Nephron progenitor cell (in vitro differentiated cells): ENCODE measurements at regions not wholly inside any gene's neighbourhood (a gene's known extent, or its start where the extent isn't known, plus 50 kb on each side); places are given as distances from the start of the nearest gene placed in this dataset.

ENCODE experiments used
- DNase-seq: peaks from one replicate; pipeline ENCODE4 v3.0.0; 2021
- H3K27ac Mint-ChIP-seq: 2 replicates; pipeline ENCODE4 v1.8.0; 2021; ENCODE audit warnings: mild to moderate bottlenecking, moderate library complexity, mixed read lengths
- H3K27me3 Mint-ChIP-seq: 2 replicates; pipeline ENCODE4 v1.8.0; 2021; ENCODE audit warnings: mild to moderate bottlenecking, low read depth, mixed read lengths; ENCODE audit not compliant: poor library complexity
- H3K36me3 Mint-ChIP-seq: 2 replicates; pipeline ENCODE4 v1.8.0; 2021; ENCODE audit warnings: low read depth, mixed read lengths
- H3K4me1 Mint-ChIP-seq: 2 replicates; pipeline ENCODE4 v1.8.0; 2021; ENCODE audit warnings: mixed read lengths
- H3K4me3 Mint-ChIP-seq: 2 replicates; pipeline ENCODE4 v1.8.0; 2021; ENCODE audit warnings: mild to moderate bottlenecking, moderate library complexity, mixed read lengths
- H3K9me3 Mint-ChIP-seq: 2 replicates; pipeline ENCODE4 v1.8.0; 2021; ENCODE audit warnings: mild to moderate bottlenecking, moderate library complexity, mixed read lengths
- TF ChIP-seq, protein P1 (sequence below): fragments of 200-600 bp; sonication (generic); IDR thresholded peaks from 2 replicates; pipeline ENCODE4 v1.5.0; 2021; ENCODE audit warnings: antibody characterized with exemption

DNA sequence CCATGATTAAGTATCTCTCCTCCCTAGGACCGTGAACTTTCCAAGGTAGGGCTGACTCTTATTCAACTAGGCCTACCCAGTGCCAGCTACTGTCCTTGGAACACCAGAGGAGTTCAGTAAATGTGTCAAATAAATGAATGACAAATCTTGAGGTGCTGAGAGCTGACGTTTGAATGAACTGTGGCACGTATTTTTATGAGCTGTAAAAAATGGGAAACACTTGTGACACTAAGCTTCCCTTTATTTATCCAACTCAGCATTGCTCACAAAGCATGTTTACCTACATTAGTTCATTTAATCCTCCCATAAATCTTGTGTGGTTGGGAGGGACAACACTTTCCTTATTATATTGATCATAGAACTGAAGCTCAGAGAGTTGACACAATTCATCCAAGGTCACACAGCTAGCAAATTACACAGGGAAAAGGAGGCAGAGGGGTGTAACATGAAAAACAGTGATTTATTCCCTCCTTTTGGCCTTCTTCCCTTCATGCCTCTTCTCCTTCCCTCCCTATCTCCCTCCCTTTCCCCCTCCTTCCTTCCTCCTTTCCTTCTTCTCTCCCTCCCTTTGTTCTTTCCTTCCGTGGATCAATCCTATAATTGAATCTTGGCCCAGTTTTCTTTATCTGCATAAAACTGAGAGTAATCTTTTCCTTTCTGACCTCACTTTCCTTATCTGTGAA is 412.6 kb downstream of the DMRT2 start:
- no peak overlapping the region for H3K27ac Mint-ChIP-seq
- H3K27me3 Mint-ChIP-seq = peaks cover 4% of the 10 kb centered on the region
- peaks cover 50% of the 10 kb centered on the region for H3K9me3 Mint-ChIP-seq
- H3K4me3 Mint-ChIP-seq = no peak overlapping the region
- DNase-seq = no peak
- H3K36me3 Mint-ChIP-seq = no peaks in the 10 kb centered on the region
- TF ChIP-seq, protein P1, sequence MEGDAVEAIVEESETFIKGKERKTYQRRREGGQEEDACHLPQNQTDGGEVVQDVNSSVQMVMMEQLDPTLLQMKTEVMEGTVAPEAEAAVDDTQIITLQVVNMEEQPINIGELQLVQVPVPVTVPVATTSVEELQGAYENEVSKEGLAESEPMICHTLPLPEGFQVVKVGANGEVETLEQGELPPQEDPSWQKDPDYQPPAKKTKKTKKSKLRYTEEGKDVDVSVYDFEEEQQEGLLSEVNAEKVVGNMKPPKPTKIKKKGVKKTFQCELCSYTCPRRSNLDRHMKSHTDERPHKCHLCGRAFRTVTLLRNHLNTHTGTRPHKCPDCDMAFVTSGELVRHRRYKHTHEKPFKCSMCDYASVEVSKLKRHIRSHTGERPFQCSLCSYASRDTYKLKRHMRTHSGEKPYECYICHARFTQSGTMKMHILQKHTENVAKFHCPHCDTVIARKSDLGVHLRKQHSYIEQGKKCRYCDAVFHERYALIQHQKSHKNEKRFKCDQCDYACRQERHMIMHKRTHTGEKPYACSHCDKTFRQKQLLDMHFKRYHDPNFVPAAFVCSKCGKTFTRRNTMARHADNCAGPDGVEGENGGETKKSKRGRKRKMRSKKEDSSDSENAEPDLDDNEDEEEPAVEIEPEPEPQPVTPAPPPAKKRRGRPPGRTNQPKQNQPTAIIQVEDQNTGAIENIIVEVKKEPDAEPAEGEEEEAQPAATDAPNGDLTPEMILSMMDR = no peak
- peaks cover 24% of the 10 kb centered on the region for H3K4me1 Mint-ChIP-seq

DNA sequence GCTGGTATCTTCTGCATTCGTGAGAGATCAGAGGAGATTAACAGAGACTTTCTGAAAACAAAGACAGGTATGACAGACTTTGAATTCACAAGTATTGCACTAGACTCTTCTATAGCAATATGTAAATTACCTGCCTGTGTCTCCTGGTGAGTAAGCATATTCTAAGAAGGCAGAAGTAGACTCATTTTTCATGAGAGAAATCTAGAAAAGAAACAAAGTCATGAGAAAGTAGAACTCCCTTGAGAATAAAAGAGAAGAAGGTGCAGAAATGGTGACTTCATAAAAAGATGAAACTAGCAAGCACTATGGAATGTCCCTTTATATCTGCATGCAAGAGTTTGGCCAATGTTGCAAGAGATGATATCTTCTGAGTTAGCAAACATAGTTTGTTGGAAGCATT is 419.8 kb downstream of the DMRT2 start:
- H3K9me3 Mint-ChIP-seq = peaks cover 44% of the 10 kb centered on the region
- no peak overlapping the region for H3K4me3 Mint-ChIP-seq
- no peaks in the 10 kb centered on the region for H3K36me3 Mint-ChIP-seq
- no peak overlapping the region for H3K27ac Mint-ChIP-seq
- DNase-seq = no peak
- peaks cover 11% of the 10 kb centered on the region for H3K27me3 Mint-ChIP-seq
- no peaks in the 10 kb centered on the region for H3K4me1 Mint-ChIP-seq
- TF ChIP-seq, protein P1 = no peak

DNA sequence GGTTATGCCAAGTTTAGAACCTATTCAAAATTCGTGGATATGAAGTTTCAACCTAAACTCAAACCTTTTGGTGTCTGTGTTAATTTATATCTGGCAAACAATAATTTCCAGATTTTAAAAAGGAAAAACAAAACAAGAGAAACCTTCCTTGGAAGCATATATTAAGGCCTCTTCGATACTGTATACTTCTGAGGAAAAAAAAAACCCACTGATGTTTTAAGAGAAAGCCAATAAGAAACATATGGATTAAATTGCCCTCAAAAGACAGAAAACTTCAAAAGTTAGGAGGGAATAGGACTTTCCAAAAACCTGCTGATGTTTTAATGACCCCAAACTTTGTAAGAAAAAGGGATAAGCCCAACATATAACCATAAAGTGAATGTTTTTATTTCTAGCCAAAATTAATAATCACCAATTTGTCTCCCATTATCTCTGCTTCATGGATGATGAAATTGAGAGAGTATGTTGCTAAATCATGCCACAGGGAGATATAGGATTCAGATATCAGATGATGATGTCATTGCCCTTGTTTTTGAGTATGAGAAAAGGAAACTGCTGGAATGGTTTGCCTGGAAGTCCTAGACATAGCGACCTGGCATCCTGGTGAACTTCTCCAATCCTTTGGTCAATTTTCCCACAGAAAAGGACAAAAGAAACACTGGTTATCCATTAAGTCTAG is 423.9 kb downstream of the DMRT2 start:
- H3K4me3 Mint-ChIP-seq = no peak overlapping the region
- H3K9me3 Mint-ChIP-seq = peaks cover 60% of the 10 kb centered on the region
- H3K27ac Mint-ChIP-seq = no peak overlapping the region
- H3K27me3 Mint-ChIP-seq = peaks cover 6% of the 10 kb centered on the region
- no peak for DNase-seq
- H3K4me1 Mint-ChIP-seq = no peaks in the 10 kb centered on the region
- peaks cover 4% of the 10 kb centered on the region for H3K36me3 Mint-ChIP-seq
- TF ChIP-seq, protein P1 = no peak

GRCh38 chr9:1474671-1475070 is 424.5 kb downstream of the DMRT2 start:
- DNase-seq = no peak
- Mint-ChIP-seq H3K4me1 (no peaks in the 10 kb centered on the region), H3K27me3 (peaks cover 6% of the 10 kb centered on the region), H3K27ac (no peak overlapping the region), H3K4me3 (no peak overlapping the region), H3K9me3 (peaks cover 57% of the 10 kb centered on the region), H3K36me3 (peaks cover 4% of the 10 kb centered on the region)
- TF ChIP-seq, protein P1 = no peak

DNA sequence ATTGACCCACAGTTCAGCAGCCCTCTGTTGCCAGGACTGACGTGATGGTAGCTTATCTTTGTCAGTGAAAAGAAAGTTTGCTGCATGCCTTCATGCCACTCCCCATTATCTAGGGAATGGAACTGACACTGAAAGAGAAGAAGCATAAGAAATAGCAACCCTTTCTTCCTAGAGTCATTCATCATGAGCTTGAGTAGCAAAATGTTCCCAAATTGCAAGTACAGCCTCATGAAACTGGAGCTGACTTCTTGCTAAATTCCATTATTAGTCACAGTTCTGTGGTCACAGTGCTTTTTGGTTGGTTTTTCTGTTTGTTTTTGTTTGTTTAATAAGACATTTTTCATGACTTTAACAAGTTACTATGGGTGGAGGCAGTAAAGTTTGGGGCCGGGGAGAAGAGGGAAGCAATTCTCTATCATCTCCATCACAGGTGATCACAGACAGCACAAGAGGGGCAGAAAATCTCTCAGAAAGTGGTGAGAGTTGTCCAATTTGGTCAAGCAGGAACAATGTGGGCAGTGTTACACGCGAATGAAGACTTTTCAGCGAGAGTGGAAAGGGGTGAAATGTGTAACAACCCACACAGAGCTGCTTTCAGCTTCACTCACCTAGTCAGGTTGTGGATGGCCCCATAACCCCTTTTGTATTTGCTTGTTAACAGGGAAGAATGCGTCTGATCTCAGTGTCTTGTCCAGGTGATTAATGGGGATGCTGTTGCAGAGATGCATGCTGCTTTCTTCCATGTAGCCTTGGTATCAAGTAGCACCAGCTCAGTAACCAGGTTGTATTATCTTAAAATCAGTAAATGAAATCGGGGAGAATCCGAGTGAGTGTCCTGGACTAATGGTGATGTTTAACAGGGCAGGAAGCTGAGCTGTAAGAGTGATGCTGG is 440.4 kb downstream of the DMRT2 start:
- H3K27ac Mint-ChIP-seq = no peak overlapping the region
- no peaks in the 10 kb centered on the region for H3K36me3 Mint-ChIP-seq
- DNase-seq = no peak
- H3K4me1 Mint-ChIP-seq = peaks cover 9% of the 10 kb centered on the region
- peaks cover 56% of the 10 kb centered on the region for H3K9me3 Mint-ChIP-seq
- H3K27me3 Mint-ChIP-seq = no peaks in the 10 kb centered on the region
- TF ChIP-seq, protein P1 = no peak
- no peak overlapping the region for H3K4me3 Mint-ChIP-seq
